ENCODE measurements at regions not wholly inside any gene's neighbourhood (a gene's known extent, or its start where the extent isn't known, plus 50 kb on each side); places are given as distances from the start of the nearest gene placed in this dataset.

- no peak overlapping the region for H3K27ac ChIP-seq
- no peak overlapping the region for H3K4me3 ChIP-seq
- no peaks in the 10 kb centered on the region for H3K9me3 ChIP-seq
- no peaks in the 10 kb centered on the region for H3K36me3 ChIP-seq (replicated peaks in 1 of 2; ENCODE audit: insufficient read depth in 1 of 2, low read depth in 2 of 2)
- ATAC-seq (no peak), DNase-seq (no peak)
- H3K4me1 ChIP-seq, result peaks cover 12% of the 10 kb centered on the region
- TF ChIP-seq CTCF (IDR thresholded peaks at IDR 0.05) (no peak), POLR2A (IDR thresholded peaks at IDR 0.05) (no peak)
- H3K27me3 ChIP-seq, result no peaks in the 10 kb centered on the region
- intact Hi-C loops (cut with DNase I), result no loop called here
- 33 to 35% methylated on average over 1 of the region's 1 CpG for WGBS, 2 donors
These were observed 81.6 kb upstream of the INPP4B start for GRCh38 chr4:142927721-142928120.

GRCh38 chr4:142929526-142929925 is 83.4 kb upstream of the INPP4B start:
- Histone ChIP-seq H3K27me3 (no peaks in the 10 kb centered on the region), H3K4me1 (no peaks in the 10 kb centered on the region), H3K4me3 (no peak overlapping the region), H3K36me3 (replicated peaks in 1 of 2; ENCODE audit: insufficient read depth in 1 of 2, low read depth in 2 of 2) (no peaks in the 10 kb centered on the region), H3K9me3 (no peaks in the 10 kb centered on the region), H3K27ac (no peak overlapping the region)
- no peak for DNase-seq
- 20% methylated on average over 3 of the region's 3 CpGs for WGBS, 2 donors
- no peak for ATAC-seq
- TF ChIP-seq POLR2A (IDR thresholded peaks at IDR 0.05) (no peak), CTCF (IDR thresholded peaks at IDR 0.05) (no peak)
- intact Hi-C loops (cut with DNase I), result no loop called here

- H3K4me3 ChIP-seq, result no peak overlapping the region
- ATAC-seq, result no peak
- no peaks in the 10 kb centered on the region for H3K27me3 ChIP-seq
- DNase-seq, result no peak
- no peaks in the 10 kb centered on the region for H3K9me3 ChIP-seq
- H3K4me1 ChIP-seq, result no peaks in the 10 kb centered on the region
- 79% methylated on average over 5 of the region's 5 CpGs for WGBS, 2 donors
- no peak overlapping the region for H3K27ac ChIP-seq
- H3K36me3 ChIP-seq (replicated peaks in 1 of 2; ENCODE audit: insufficient read depth in 1 of 2, low read depth in 2 of 2), result no peaks in the 10 kb centered on the region
- intact Hi-C loops (cut with DNase I), result no loop called here
- TF ChIP-seq CTCF (IDR thresholded peaks at IDR 0.05) (no peak), POLR2A (IDR thresholded peaks at IDR 0.05) (no peak)
These were observed 87.1 kb upstream of the INPP4B start for GRCh38 chr4:142933207-142933606.

DNA sequence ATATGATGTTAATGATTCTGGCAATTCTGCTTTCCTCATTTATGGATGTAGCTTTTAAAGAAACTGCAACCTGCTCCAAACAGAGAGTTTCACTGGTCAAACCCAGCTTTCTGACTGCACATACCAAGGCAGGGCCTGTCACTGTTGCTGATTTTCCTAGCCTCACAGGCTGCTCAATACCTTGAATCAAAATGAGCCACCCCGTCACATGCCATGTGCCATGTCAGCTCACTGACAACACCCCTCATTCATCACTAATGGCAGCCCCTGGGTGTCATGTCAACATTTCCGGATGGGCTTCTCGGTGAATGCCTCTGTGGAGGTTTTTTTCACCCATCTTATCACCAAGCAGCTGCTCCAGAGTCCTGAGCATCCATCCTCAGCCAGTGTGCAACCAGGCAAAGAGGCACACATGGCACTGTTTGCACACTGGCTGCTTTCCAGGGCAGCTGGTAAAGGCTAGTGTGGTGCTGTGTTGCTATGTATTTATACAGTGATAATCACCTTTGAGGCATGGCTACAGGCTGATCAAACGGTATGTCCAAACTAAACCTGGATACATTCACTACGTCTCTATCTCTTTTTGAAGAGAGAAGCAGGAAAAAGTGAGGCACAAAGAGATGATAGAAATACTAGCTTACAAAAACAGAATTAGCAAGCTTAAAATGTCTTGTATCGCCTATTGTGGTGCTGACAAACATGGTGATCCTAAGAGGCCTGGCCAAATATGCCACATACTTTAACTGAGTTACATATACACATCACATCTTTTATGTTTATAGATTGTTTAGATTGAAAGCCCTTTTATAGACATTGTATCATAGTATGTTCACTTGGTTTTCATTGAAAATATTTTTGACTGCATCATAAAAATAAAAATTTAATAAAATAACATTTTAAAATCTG is 94.6 kb upstream of the INPP4B start:
- WGBS, 2 donors, result 32 to 55% methylated on average over 6 of the region's 6 CpGs
- H3K27me3 ChIP-seq, result no peaks in the 10 kb centered on the region
- H3K9me3 ChIP-seq, result no peaks in the 10 kb centered on the region
- H3K27ac ChIP-seq, result no peak overlapping the region
- H3K4me1 ChIP-seq, result no peaks in the 10 kb centered on the region
- intact Hi-C loops (cut with DNase I), result no loop called here
- peak; percentile 58 to 89 (median 80) for DNase-seq
- no peak for TF ChIP-seq CTCF (IDR thresholded peaks at IDR 0.05)
- no peak for TF ChIP-seq POLR2A (IDR thresholded peaks at IDR 0.05)
- no peaks in the 10 kb centered on the region for H3K36me3 ChIP-seq (replicated peaks in 1 of 2; ENCODE audit: insufficient read depth in 1 of 2, low read depth in 2 of 2)
- H3K4me3 ChIP-seq, result no peak overlapping the region
- ATAC-seq, result peak; percentile 69

DNA sequence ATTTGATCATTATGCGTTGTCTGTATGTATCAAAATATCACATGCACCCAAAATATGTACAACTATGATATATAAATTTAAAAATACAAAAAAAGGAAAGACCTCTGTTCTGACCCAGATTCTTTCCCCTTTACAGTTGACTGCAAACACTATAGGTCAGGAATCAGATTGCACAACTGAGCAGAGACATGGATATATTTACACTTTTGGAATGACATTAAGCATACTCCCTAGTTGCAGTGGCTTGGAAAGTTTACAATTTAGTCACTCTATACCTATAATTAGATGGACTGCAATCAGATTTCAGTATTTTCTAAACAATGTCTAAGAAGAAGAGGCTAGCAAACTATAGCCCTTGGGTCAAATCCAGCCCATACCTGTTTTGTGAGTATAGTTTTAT is 98.5 kb upstream of the INPP4B start:
- Histone ChIP-seq H3K9me3 (no peaks in the 10 kb centered on the region), H3K27me3 (no peaks in the 10 kb centered on the region), H3K4me3 (no peak overlapping the region), H3K27ac (no peak overlapping the region), H3K36me3 (replicated peaks in 1 of 2; ENCODE audit: insufficient read depth in 1 of 2, low read depth in 2 of 2) (no peaks in the 10 kb centered on the region), H3K4me1 (no peaks in the 10 kb centered on the region)
- TF ChIP-seq CTCF (IDR thresholded peaks at IDR 0.05), result no peak
- no peak for ATAC-seq
- WGBS, 2 donors, result 87 to 90% methylated on average over 1 of the region's 1 CpG
- intact Hi-C loops (cut with DNase I), result no loop called here
- DNase-seq, result no peak

Measured in body of pancreas (tissue), 4 donors.